ENCODE measurements at regions not wholly inside any gene's neighbourhood (a gene's known extent, or its start where the extent isn't known, plus 50 kb on each side); places are given as distances from the start of the nearest gene placed in this dataset.

DNA sequence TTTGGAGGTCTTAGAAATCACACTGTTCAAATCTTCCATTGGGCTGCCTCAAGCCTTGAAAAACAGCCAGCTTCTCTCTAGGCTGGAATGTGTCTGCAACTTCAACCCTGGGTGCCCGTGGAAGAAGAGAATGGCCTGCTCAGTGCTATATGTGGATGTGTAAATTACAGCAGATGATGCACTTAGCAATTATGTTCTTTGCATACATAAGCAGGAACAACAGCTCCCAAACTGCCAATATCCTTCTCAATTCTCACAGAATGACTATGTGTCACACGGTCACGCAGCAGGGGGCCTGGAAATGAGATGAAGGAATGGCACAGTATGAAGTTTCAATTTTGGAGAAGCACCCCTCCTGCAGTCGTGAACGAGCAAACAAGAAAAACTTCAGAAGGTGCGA, 175.2 kb upstream of the SMARCA2 start (continued):
- TF ChIP-seq, protein P1, sequence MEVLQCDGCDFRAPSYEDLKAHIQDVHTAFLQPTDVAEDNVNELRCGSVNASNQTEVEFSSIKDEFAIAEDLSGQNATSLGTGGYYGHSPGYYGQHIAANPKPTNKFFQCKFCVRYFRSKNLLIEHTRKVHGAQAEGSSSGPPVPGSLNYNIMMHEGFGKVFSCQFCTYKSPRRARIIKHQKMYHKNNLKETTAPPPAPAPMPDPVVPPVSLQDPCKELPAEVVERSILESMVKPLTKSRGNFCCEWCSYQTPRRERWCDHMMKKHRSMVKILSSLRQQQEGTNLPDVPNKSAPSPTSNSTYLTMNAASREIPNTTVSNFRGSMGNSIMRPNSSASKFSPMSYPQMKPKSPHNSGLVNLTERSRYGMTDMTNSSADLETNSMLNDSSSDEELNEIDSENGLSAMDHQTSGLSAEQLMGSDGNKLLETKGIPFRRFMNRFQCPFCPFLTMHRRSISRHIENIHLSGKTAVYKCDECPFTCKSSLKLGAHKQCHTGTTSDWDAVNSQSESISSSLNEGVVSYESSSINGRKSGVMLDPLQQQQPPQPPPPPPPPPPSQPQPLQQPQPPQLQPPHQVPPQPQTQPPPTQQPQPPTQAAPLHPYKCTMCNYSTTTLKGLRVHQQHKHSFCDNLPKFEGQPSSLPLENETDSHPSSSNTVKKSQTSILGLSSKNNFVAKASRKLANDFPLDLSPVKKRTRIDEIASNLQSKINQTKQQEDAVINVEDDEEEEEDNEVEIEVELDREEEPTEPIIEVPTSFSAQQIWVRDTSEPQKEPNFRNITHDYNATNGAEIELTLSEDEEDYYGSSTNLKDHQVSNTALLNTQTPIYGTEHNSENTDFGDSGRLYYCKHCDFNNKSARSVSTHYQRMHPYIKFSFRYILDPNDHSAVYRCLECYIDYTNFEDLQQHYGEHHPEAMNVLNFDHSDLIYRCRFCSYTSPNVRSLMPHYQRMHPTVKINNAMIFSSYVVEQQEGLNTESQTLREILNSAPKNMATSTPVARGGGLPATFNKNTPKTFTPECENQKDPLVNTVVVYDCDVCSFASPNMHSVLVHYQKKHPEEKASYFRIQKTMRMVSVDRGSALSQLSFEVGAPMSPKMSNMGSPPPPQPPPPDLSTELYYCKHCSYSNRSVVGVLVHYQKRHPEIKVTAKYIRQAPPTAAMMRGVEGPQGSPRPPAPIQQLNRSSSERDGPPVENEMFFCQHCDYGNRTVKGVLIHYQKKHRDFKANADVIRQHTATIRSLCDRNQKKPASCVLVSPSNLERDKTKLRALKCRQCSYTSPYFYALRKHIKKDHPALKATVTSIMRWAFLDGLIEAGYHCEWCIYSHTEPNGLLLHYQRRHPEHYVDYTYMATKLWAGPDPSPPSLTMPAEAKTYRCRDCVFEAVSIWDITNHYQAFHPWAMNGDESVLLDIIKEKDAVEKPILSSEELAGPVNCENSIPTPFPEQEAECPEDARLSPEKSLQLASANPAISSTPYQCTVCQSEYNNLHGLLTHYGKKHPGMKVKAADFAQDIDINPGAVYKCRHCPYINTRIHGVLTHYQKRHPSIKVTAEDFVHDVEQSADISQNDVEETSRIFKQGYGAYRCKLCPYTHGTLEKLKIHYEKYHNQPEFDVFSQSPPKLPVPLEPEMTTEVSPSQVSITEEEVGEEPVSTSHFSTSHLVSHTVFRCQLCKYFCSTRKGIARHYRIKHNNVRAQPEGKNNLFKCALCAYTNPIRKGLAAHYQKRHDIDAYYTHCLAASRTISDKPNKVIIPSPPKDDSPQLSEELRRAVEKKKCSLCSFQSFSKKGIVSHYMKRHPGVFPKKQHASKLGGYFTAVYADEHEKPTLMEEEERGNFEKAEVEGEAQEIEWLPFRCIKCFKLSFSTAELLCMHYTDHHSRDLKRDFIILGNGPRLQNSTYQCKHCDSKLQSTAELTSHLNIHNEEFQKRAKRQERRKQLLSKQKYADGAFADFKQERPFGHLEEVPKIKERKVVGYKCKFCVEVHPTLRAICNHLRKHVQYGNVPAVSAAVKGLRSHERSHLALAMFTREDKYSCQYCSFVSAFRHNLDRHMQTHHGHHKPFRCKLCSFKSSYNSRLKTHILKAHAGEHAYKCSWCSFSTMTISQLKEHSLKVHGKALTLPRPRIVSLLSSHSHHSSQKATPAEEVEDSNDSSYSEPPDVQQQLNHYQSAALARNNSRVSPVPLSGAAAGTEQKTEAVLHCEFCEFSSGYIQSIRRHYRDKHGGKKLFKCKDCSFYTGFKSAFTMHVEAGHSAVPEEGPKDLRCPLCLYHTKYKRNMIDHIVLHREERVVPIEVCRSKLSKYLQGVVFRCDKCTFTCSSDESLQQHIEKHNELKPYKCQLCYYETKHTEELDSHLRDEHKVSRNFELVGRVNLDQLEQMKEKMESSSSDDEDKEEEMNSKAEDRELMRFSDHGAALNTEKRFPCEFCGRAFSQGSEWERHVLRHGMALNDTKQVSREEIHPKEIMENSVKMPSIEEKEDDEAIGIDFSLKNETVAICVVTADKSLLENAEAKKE (CRISPR knock-in tag; IDR thresholded peaks at IDR 0.05) = no peak

DNA sequence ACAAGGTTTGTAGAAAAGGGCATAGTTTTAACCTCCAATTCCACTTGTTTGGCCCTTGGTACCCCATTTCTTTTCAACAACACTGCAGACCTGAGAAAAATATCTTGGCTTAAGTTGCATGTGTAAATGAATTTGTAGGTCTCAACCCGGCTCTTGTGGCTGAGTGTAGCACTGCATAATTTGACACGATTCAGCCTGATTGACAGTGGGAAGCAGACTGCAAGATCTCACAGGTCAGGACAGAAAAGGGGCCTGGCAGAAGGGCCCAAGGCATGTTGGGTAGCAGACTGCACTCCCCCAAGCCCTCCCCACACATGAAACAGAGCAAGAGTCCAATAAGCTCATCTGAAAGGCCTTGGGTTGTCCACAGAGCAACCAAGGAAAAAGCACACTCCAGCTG, 169.7 kb upstream of the SMARCA2 start:
- Histone ChIP-seq H3K36me3 (ENCODE audit: insufficient read depth) (no peaks in the 10 kb centered on the region), H3K27ac (ENCODE audit: low read depth) (no peak overlapping the region), H3K4me3 (no peak overlapping the region), H3K4me2 (no peak overlapping the region), H4K20me1 (replicated peaks; ENCODE audit: insufficient read depth) (no peaks in the 10 kb centered on the region), H3K79me2 (replicated peaks; ENCODE audit: insufficient read depth) (no peaks in the 10 kb centered on the region), H2AFZ (no peak overlapping the region), H3K9me2 (ENCODE audit: insufficient read depth) (no peaks in the 10 kb centered on the region), H3K4me1 (ENCODE audit: insufficient read depth) (no peaks in the 10 kb centered on the region), H3F3A (replicated peaks; ENCODE audit: low read depth) (no peaks in the 10 kb centered on the region), H3K27me3 (ENCODE audit: insufficient read depth) (no peaks in the 10 kb centered on the region)
- Mint-ChIP-seq H3K27ac (no peak overlapping the region), H3K4me3 (no peak overlapping the region), H3K36me3 (ENCODE audit: low read depth) (no peaks in the 10 kb centered on the region), H3K4me1 (peaks cover 1% of the 10 kb centered on the region; the same call in 2 of the 3 replicates), H3K9me3 (no peaks in the 10 kb centered on the region; the same call in 1 of the 3 replicates), H3K27me3 (ENCODE audit: insufficient read depth, low read depth, poor library complexity) (peaks cover 3% of the 10 kb centered on the region)
- DNase-seq (ENCODE audit: low spot score) (no peak), ATAC-seq (no peak)
- no peak for TF ChIP-seq NANOG (IDR thresholded peaks at IDR 0.05; ENCODE audit: borderline replicate concordance)
- TF ChIP-seq CREB1 (CRISPR knock-in tag; IDR thresholded peaks at IDR 0.05; ENCODE audit: low read depth) = no peak
- no peak for TF ChIP-seq ZNF331 (CRISPR knock-in tag; IDR thresholded peaks at IDR 0.05; ENCODE audit: low read depth)
- TF ChIP-seq STAT1 (IDR thresholded peaks at IDR 0.05; ENCODE audit: unreplicated experiment) = no peak
- TF ChIP-seq ETS1 (IDR thresholded peaks at IDR 0.05) = no peak
- TF ChIP-seq EZH2phosphoT487 (IDR thresholded peaks at IDR 0.05; ENCODE audit: unreplicated experiment) = no peak
- TF ChIP-seq JUNB (IDR thresholded peaks at IDR 0.05; ENCODE audit: unreplicated experiment) = no peak
- TF ChIP-seq, protein P2, sequence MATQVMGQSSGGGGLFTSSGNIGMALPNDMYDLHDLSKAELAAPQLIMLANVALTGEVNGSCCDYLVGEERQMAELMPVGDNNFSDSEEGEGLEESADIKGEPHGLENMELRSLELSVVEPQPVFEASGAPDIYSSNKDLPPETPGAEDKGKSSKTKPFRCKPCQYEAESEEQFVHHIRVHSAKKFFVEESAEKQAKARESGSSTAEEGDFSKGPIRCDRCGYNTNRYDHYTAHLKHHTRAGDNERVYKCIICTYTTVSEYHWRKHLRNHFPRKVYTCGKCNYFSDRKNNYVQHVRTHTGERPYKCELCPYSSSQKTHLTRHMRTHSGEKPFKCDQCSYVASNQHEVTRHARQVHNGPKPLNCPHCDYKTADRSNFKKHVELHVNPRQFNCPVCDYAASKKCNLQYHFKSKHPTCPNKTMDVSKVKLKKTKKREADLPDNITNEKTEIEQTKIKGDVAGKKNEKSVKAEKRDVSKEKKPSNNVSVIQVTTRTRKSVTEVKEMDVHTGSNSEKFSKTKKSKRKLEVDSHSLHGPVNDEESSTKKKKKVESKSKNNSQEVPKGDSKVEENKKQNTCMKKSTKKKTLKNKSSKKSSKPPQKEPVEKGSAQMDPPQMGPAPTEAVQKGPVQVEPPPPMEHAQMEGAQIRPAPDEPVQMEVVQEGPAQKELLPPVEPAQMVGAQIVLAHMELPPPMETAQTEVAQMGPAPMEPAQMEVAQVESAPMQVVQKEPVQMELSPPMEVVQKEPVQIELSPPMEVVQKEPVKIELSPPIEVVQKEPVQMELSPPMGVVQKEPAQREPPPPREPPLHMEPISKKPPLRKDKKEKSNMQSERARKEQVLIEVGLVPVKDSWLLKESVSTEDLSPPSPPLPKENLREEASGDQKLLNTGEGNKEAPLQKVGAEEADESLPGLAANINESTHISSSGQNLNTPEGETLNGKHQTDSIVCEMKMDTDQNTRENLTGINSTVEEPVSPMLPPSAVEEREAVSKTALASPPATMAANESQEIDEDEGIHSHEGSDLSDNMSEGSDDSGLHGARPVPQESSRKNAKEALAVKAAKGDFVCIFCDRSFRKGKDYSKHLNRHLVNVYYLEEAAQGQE (IDR thresholded peaks at IDR 0.05; ENCODE audit: unreplicated experiment) = no peak
- TF ChIP-seq POLR2AphosphoS5 (IDR thresholded peaks at IDR 0.05; ENCODE audit: low read depth) = no peak
- no peak for TF ChIP-seq EZH2 (IDR thresholded peaks at IDR 0.05; ENCODE audit: low read depth, unreplicated experiment)

Data from GM23338 (cell line).